GM12873 (cell line): ENCODE measurements at regions not wholly inside any gene's neighbourhood (a gene's known extent, or its start where the extent isn't known, plus 50 kb on each side); places are given as distances from the start of the nearest gene placed in this dataset.

Experiments
- TF ChIP-seq, protein P1 (sequence below): IDR thresholded peaks from 2 replicates; pipeline ENCODE4 v1.5.1; 2012; ENCODE audit warnings: low read depth, mild to moderate bottlenecking, moderate library complexity, low read length, control low read depth; ENCODE audit not compliant: insufficient read depth; ENCODE audit errors: missing control alignments

DNA sequence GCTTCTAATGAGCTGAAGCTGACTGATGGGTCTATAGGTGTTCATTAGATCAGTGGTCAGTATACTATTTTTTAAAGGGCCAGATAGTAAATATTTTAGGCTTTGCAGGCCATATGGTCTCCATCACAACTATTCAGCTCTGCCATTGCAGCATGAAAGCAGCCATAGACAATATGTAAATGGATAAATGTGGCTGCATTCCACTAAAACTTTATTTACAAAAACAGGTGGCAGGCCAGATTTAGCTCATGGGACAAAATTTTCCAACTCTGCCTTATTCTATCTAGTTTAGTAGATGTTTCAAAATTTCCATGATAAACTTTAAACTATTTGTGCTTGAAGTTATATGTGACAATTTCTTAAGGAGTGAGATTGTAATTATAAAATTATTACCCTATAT, 339.3 kb downstream of the ABCC12 start:
- TF ChIP-seq, protein P1, sequence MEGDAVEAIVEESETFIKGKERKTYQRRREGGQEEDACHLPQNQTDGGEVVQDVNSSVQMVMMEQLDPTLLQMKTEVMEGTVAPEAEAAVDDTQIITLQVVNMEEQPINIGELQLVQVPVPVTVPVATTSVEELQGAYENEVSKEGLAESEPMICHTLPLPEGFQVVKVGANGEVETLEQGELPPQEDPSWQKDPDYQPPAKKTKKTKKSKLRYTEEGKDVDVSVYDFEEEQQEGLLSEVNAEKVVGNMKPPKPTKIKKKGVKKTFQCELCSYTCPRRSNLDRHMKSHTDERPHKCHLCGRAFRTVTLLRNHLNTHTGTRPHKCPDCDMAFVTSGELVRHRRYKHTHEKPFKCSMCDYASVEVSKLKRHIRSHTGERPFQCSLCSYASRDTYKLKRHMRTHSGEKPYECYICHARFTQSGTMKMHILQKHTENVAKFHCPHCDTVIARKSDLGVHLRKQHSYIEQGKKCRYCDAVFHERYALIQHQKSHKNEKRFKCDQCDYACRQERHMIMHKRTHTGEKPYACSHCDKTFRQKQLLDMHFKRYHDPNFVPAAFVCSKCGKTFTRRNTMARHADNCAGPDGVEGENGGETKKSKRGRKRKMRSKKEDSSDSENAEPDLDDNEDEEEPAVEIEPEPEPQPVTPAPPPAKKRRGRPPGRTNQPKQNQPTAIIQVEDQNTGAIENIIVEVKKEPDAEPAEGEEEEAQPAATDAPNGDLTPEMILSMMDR: no peak

DNA sequence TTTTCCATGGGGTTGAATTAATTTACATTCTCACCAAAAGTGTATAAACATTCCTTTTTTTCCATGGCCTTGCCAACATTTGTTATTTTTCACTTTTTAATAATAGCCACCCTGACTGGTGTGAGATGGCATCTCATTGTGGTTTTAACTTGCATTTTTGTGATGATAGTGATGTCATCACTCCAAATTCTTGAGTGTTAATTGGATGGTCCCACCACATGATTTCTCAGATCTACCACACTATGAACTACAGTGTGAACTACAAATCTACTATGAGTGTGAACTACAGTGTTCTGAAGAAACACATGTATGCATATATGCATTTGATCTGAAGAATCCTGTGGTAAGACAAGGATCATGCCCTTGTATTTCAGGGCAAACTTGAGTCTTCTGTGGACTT, 340.1 kb downstream of the ABCC12 start:
- TF ChIP-seq, protein P1: no peak

DNA sequence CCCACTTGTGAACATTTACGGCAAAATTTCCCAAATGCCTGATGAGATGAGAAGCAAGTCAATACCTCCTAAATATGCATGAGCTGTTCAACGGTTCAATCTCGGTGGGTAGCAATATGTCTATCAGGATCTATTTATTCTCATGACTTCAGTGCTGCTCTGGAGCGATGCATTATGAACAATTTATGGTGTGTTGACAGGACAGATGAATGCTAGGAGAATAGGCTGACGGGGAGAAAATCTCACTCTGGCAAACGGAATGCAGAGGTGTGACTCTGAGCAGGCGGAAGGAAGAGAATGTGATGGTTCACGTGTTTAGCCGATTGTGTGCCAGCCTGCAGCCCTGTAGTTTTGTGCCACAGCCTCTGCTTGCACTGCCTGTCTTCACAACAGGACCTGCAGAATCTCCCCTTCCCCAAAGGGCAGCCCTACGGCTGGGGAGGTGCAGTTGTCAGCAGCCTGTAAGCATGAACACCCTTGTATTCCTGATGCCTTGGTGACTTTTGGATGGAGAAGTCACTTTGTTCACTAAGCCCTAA, 345.2 kb downstream of the PHKB start:
- TF ChIP-seq, protein P1: no peak

DNA sequence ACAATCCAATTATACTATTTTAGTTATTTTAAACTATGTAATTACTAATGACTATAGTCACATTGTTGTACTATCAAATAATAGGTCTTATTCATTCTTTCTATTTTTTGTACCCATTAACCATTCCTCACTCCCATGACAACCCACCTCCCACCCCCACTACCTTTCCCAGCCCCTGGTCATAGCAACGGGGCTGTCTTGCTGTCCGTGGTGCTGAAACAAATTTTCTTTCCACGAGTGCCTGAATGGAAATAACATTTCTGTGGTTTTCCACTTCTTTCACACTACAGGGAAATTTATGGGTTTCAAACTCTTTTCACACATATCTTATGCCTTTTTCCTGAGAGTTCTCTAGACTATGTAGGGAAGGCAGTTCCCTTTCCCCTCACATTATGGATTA, 326.6 kb downstream of the PHKB start:
- TF ChIP-seq, protein P1: no peak

DNA sequence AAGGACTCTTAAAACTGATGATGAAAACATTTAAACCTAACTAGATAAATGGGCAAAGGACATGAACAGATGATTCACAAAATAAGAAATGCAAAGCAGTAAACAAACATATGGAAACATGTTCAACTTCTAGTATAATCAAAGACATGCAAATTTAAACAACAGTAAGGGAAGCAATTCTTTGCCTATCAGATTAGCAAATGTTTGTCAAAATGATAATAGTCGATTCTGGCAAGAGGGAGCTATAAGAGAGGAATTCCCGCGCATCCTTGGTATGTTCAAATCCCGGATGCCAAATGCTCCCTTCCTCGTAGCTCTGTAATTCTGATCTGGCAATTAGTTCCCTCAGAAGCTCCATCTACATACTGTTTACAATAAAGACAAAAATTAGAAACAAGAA, 320.5 kb downstream of the PHKB start:
- TF ChIP-seq, protein P1: no peak

DNA sequence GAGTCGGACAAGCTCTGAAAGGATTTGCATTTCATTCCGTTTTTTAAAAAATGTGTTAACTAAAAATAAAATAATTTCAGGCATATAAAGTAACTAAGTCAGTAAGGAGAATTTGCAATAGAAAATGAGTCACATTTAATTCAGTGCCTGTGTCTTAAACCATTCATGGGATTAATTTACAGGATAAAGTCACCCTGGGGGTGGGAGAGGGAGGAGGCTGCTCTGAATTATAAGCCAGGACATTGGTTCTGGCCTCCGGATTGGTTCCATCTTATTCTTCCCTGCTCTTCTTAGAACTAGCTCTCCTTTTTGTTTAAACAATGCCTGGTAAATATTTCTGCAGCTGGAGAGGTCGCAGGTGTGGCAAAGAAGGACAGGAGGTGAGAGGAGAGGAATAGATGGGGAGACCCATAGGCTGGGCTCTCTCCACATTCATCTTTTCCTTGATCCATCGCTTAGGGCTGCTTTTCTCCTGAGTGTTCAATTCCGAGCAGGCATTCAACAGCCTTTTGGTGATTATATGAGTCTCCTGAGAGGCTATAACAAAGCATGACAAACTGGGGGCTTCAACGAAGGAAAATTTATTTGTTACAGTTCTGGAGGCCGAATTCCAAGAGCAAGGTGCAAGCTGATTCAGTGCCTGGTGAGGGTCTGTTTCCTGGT, 319.2 kb downstream of the PHKB start:
- TF ChIP-seq, protein P1: no peak

DNA sequence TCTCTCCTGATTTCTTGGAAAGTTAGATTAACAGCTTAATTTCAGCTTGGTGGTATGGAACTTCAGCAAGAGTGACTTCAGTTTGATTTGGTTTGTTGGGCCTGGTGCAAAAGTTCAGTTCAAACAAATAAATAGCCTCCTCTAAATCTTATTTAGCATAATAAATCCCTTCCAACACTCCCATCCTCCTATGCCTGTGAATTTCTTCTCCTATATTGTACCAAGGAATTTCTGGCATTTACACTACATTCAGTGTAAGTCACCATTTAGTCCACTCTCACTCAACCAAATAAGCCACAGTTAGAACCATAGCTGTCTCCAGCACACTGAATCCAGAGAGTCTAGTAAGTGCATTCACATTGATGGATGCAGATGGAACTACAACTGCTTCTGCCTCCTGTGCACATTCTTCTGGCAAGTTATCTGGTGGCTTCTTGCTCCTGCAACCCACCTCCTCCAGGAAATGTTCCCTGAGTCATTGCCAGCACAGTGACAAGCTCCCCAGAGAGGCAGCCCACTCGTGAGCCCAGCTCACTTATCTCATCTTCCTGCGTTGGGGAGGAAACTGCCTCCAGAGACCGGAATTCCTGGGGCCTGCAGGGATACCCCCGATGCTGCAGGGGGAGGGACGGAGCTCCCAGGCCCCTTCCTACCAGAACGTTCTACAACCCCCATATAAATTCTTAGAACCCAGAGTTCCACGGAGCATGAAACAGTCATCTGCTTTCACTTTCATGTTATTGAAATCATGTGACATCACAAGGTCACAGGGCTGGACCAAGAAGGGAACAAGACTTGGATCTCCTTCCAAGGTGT, 318.3 kb downstream of the PHKB start:
- TF ChIP-seq, protein P1: no peak
